H9 (cell line): ENCODE measurements at regions not wholly inside any gene's neighbourhood (a gene's known extent, or its start where the extent isn't known, plus 50 kb on each side); places are given as distances from the start of the nearest gene placed in this dataset.
A peak's percentile ranks its signal among the peaks of the same experiment; 100 is the strongest.

Experiments
- DNase-seq: peaks from one replicate; pipeline ENCODE4 v3.0.0-alpha.2; 2017
- H2AFZ ChIP-seq: one replicate; pipeline ENCODE4 v1.6.1; 2013; ENCODE audit warnings: mild to moderate bottlenecking, low read length, control low read depth, moderate library complexity
- H2AK5ac ChIP-seq: 2 replicates; pipeline ENCODE4 v1.6.1; 2013; ENCODE audit warnings: low read length, control low read depth, mixed read lengths; ENCODE audit not compliant: insufficient read length
- H2BK120ac ChIP-seq: one replicate; pipeline ENCODE4 v1.6.1; 2013; ENCODE audit warnings: low read depth, mild to moderate bottlenecking, low read length, control low read depth, inconsistent platforms; ENCODE audit not compliant: poor library complexity, severe bottlenecking
- H2BK12ac ChIP-seq: 2 replicates; pipeline ENCODE4 v1.6.1; 2013; ENCODE audit warnings: low read length, control low read depth, mixed read lengths, low read depth; ENCODE audit not compliant: insufficient read length
- H2BK15ac ChIP-seq: 2 replicates; pipeline ENCODE4 v1.6.1; 2013; ENCODE audit warnings: low read depth, low read length, control low read depth
- H2BK20ac ChIP-seq: one replicate; pipeline ENCODE4 v1.6.1; 2013; ENCODE audit warnings: low read depth, mild to moderate bottlenecking, low read length, control low read depth, inconsistent platforms; ENCODE audit not compliant: poor library complexity, severe bottlenecking
- H2BK5ac ChIP-seq: 2 replicates; pipeline ENCODE4 v1.6.1; 2013; ENCODE audit warnings: low read length, control low read depth, mixed read lengths; ENCODE audit not compliant: insufficient read length
- H3K14ac ChIP-seq: 2 replicates; pipeline ENCODE4 v1.6.1; 2013; ENCODE audit warnings: low read length, control low read depth; ENCODE audit not compliant: insufficient read depth
- H3K18ac ChIP-seq: 2 replicates; pipeline ENCODE4 v1.6.1; 2013; ENCODE audit warnings: low read depth, mild to moderate bottlenecking, mixed read lengths, low read length, control low read depth; ENCODE audit not compliant: insufficient read length
- H3K23ac ChIP-seq: 2 replicates; pipeline ENCODE4 v1.6.1; 2013; ENCODE audit warnings: low read length, control low read depth, mixed read lengths, low read depth; ENCODE audit not compliant: insufficient read length
- H3K23me2 ChIP-seq: 2 replicates; pipeline ENCODE4 v1.6.1; 2013; ENCODE audit warnings: low read depth, mild to moderate bottlenecking, mixed read lengths, low read length, control low read depth; ENCODE audit not compliant: insufficient read length, poor library complexity, severe bottlenecking
- H3K27ac ChIP-seq: 2 replicates; pipeline ENCODE4 v1.5.1; 2013; ENCODE audit warnings: low read length, control low read depth, mixed read lengths, low read depth; ENCODE audit not compliant: insufficient read length
- H3K27me3 ChIP-seq: 2 replicates; pipeline ENCODE4 v1.6.1; 2013; ENCODE audit warnings: low read length, control low read depth, inconsistent platforms; ENCODE audit not compliant: insufficient read depth
- H3K4ac ChIP-seq: 2 replicates; pipeline ENCODE4 v1.6.1; 2013; ENCODE audit warnings: low read depth, mild to moderate bottlenecking, control low read depth, inconsistent platforms, low read length, moderate library complexity
- H3K4me1 ChIP-seq: 2 replicates; pipeline ENCODE4 v1.6.1; 2013; ENCODE audit warnings: low read length, control low read depth, inconsistent platforms; ENCODE audit not compliant: insufficient read depth
- H3K4me2 ChIP-seq: 2 replicates; pipeline ENCODE4 v1.6.1; 2013; ENCODE audit warnings: low read length, control low read depth, mixed read lengths; ENCODE audit not compliant: insufficient read length, insufficient read depth
- H3K56ac ChIP-seq: 2 replicates; pipeline ENCODE4 v1.6.1; 2013; ENCODE audit warnings: low read depth, mild to moderate bottlenecking, mixed read lengths, low read length, control low read depth; ENCODE audit not compliant: insufficient read length
- H3K79me1 ChIP-seq: 2 replicates; pipeline ENCODE4 v1.6.1; 2013; ENCODE audit warnings: low read depth, mild to moderate bottlenecking, moderate library complexity, low read length, control low read depth, inconsistent platforms; ENCODE audit not compliant: insufficient read depth, poor library complexity, severe bottlenecking
- H3K79me2 ChIP-seq: 2 replicates; pipeline ENCODE4 v1.6.1; 2013; ENCODE audit warnings: low read length, control low read depth, inconsistent platforms; ENCODE audit not compliant: insufficient read depth
- H3K9ac ChIP-seq: 2 replicates; pipeline ENCODE4 v1.6.1; 2013; ENCODE audit warnings: low read length, control low read depth, mixed read lengths; ENCODE audit not compliant: insufficient read length; ENCODE audit errors: extremely low read depth
- H3K9me3 ChIP-seq: one replicate; pipeline ENCODE4 v1.6.1; 2013; ENCODE audit warnings: low read depth, low read length, inconsistent platforms; ENCODE audit not compliant: control insufficient read depth
- H3T11ph ChIP-seq: one replicate; pipeline ENCODE4 v1.6.1; 2013; ENCODE audit warnings: mild to moderate bottlenecking, low read length, control low read depth, inconsistent platforms
- H4K20me1 ChIP-seq: one replicate; pipeline ENCODE4 v1.6.1; 2013; ENCODE audit not compliant: control insufficient read depth, insufficient read length, insufficient read depth
- H4K5ac ChIP-seq: 2 replicates; pipeline ENCODE4 v1.6.1; 2013; ENCODE audit warnings: low read depth, mild to moderate bottlenecking, mixed read lengths, low read length, control low read depth; ENCODE audit not compliant: insufficient read length
- H4K8ac ChIP-seq: replicated peaks from 2 replicates; pipeline ENCODE4 v1.6.1; 2013; ENCODE audit warnings: low read length, control low read depth, mixed read lengths, low read depth; ENCODE audit not compliant: insufficient read length
- H4K91ac ChIP-seq: 2 replicates; pipeline ENCODE4 v1.6.1; 2013; ENCODE audit warnings: low read depth, mild to moderate bottlenecking, moderate library complexity, mixed read lengths, low read length, control low read depth; ENCODE audit not compliant: insufficient read length
- H3K27ac Mint-ChIP-seq, 3 experiments: 2 replicates in 2 of 3; 3 replicates in 1 of 3; pipeline ENCODE4 v1.8.0; 2020 to 2021; ENCODE audit warnings: mixed read lengths in 3 of 3, mild to moderate bottlenecking in 1 of 3, moderate library complexity in 1 of 3
- H3K27me3 Mint-ChIP-seq: 2 replicates; pipeline ENCODE4 v1.8.0; 2021; ENCODE audit warnings: low read depth, mild to moderate bottlenecking, moderate library complexity, mixed read lengths
- H3K36me3 Mint-ChIP-seq, 3 experiments: 2 replicates in 2 of 3; 3 replicates in 1 of 3; pipeline ENCODE4 v1.8.0; 2020 to 2021; ENCODE audit warnings: low read depth in 3 of 3, mixed read lengths in 3 of 3; ENCODE audit not compliant: insufficient read depth in 1 of 3
- H3K4me1 Mint-ChIP-seq, 2 experiments: 2 replicates each; pipeline ENCODE4 v1.8.0; 2020; ENCODE audit warnings: mixed read lengths in 2 of 2
- H3K4me3 Mint-ChIP-seq, 2 experiments: 2 replicates in 1 of 2; 3 replicates in 1 of 2; pipeline ENCODE4 v1.8.0; 2020 to 2021; ENCODE audit warnings: mild to moderate bottlenecking in 2 of 2, mixed read lengths in 2 of 2, moderate library complexity in 1 of 2
- H3K9me3 Mint-ChIP-seq, 2 experiments: 2 replicates in 1 of 2; 3 replicates in 1 of 2; pipeline ENCODE4 v1.8.0; 2020; ENCODE audit warnings: mild to moderate bottlenecking in 2 of 2, mixed read lengths in 2 of 2, moderate library complexity in 1 of 2
- CTCF ChIP-seq: fragments of 200-600 bp; sonication (generic); conservative IDR thresholded peaks from 3 replicates; pipeline ENCODE4 v1.8.0; 2021; ENCODE audit warnings: antibody characterized with exemption, mild to moderate bottlenecking
- WGBS: extraction: QIAGEN DNeasy Blood & Tissue Kit; methylation state at CpG from one replicate; pipeline ENCODE4 v1.1.7; 2013; ENCODE audit warnings: missing lambda C conversion rate, low lambda C conversion rate, mixed read lengths; ENCODE audit not compliant: insufficient read length; ENCODE audit errors: extremely low coverage; 5-methylcytosine and 5-hydroxymethylcytosine counted together

- no peak overlapping the region for H3K27ac ChIP-seq
Measured at GRCh38 chr18:32576296-32576916, 105.7 kb upstream of the GAREM1 start.

More at GRCh38 chr18:32576296-32576916, 105.7 kb upstream of the GAREM1 start:
- no peak overlapping the region for H2BK20ac ChIP-seq
- DNase-seq, result peak; percentile 46
- WGBS, result no CpG with 5 or more reads among the region's 7 CpGs
- H3K9me3 ChIP-seq, result peaks cover 5% of the 10 kb centered on the region
- H3K4me1 ChIP-seq, result no peaks in the 10 kb centered on the region
- no peaks in the 10 kb centered on the region for H4K20me1 ChIP-seq
- H3T11ph ChIP-seq, result no peak overlapping the region
- no peak overlapping the region for H3K23ac ChIP-seq
- H3K9ac ChIP-seq, result no peak overlapping the region
- peaks cover 16 to 19% of the 10 kb centered on the region in 2 experiments for H3K9me3 Mint-ChIP-seq
- no peak overlapping the region for H2BK5ac ChIP-seq
- H3K18ac ChIP-seq, result no peak overlapping the region
- H2AFZ ChIP-seq, result no peak overlapping the region
- H3K27me3 Mint-ChIP-seq, result no peaks in the 10 kb centered on the region
- peak; percentile 72 for TF ChIP-seq CTCF
- H3K79me2 ChIP-seq, result no peaks in the 10 kb centered on the region
- H4K91ac ChIP-seq, result no peak overlapping the region
- H3K4me3 Mint-ChIP-seq, result no peak overlapping the region
- no peak overlapping the region for H4K8ac ChIP-seq
- H3K56ac ChIP-seq, result no peak overlapping the region
- no peak overlapping the region for H2AK5ac ChIP-seq
- no peak overlapping the region for H4K5ac ChIP-seq
- H3K14ac ChIP-seq, result no peak overlapping the region
- no peak overlapping the region for H2BK12ac ChIP-seq
- no peak overlapping the region for H2BK120ac ChIP-seq
- H3K23me2 ChIP-seq, result no peaks in the 10 kb centered on the region
- no peaks in the 10 kb centered on the region for H3K79me1 ChIP-seq
- no peaks in the 10 kb centered on the region for H3K27me3 ChIP-seq
- peaks cover 0 to 14% (median 11%) of the 10 kb centered on the region in 3 experiments for H3K36me3 Mint-ChIP-seq
- H3K27ac Mint-ChIP-seq, result no peak overlapping the region
- H3K4me1 Mint-ChIP-seq, result peaks cover 0 to 3% of the 10 kb centered on the region in 2 experiments; a peak in 1 of 4 replicates
- H2BK15ac ChIP-seq, result no peak overlapping the region
- H3K4me2 ChIP-seq, result no peak overlapping the region
- H3K4ac ChIP-seq, result no peak overlapping the region
